Activated B cell treated with CpG ODN at 0.5 μM for 24 hours (primary cell): ENCODE measurements at regions not wholly inside any gene's neighbourhood (a gene's known extent, or its start where the extent isn't known, plus 50 kb on each side); places are given as distances from the start of the nearest gene placed in this dataset.

Experiments used
- ATAC-seq: fragments of 200-7000 bp; cut with Tn5 transposase; one replicate; pipeline ENCODE4 v1.10.0; 2021; ENCODE audit warnings: low read depth, mild to moderate bottlenecking, moderate library complexity
- CTCF ChIA-PET: fragments of 350-600 bp; sonication (Branson Sonifier 250); formaldehyde crosslinking; loops from one replicate; lab custom pipeline; 2021; ENCODE audit warnings: antibody characterized with exemption; lab: Charles Lee
- POLR2A ChIA-PET: fragments of 350-600 bp; sonication (Branson Sonifier 250); formaldehyde crosslinking; loops from one replicate; lab custom pipeline; 2021; ENCODE audit warnings: antibody characterized with exemption; lab: Charles Lee
- DNase-seq: peaks from one replicate; pipeline ENCODE4 v3.0.0; 2022
- H3K27ac Mint-ChIP-seq: one replicate; pipeline ENCODE4 v1.8.0; 2020; ENCODE audit warnings: mixed read lengths
- H3K27me3 Mint-ChIP-seq: one replicate; pipeline ENCODE4 v1.8.0; 2021; ENCODE audit warnings: mixed read lengths
- H3K36me3 Mint-ChIP-seq: one replicate; pipeline ENCODE4 v1.8.0; 2021; ENCODE audit warnings: low read depth, mixed read lengths
- H3K4me1 Mint-ChIP-seq: one replicate; pipeline ENCODE4 v1.8.0; 2021; ENCODE audit warnings: mixed read lengths
- H3K4me3 Mint-ChIP-seq: one replicate; pipeline ENCODE4 v1.8.0; 2020; ENCODE audit warnings: mild to moderate bottlenecking, mixed read lengths
- H3K9me3 Mint-ChIP-seq: one replicate; pipeline ENCODE4 v1.8.0; 2020; ENCODE audit warnings: mixed read lengths
- CTCF ChIP-seq: fragments of 200-600 bp; IDR thresholded peaks from one replicate; pipeline ENCODE4 v1.8.0; 2022; ENCODE audit warnings: antibody characterized with exemption, mild to moderate bottlenecking
- intact Hi-C: fragments of 100-400 bp; cut with micrococcal nuclease; formaldehyde crosslinking; loops from one replicate; pipeline ENCODE4 v1.15.1; 2024

GRCh38 chr6:81487489-81487888 is 265.0 kb downstream of the TENT5A start:
- Mint-ChIP-seq H3K27ac (no peak overlapping the region), H3K4me1 (no peaks in the 10 kb centered on the region), H3K36me3 (no peaks in the 10 kb centered on the region), H3K4me3 (no peak overlapping the region), H3K27me3 (no peaks in the 10 kb centered on the region), H3K9me3 (no peaks in the 10 kb centered on the region)
- no peak for TF ChIP-seq CTCF
- ChIA-PET POLR2A (no interaction called here), CTCF (no interaction called here)
- intact Hi-C loops = no loop called here
- no peak for DNase-seq
- ATAC-seq = no peak

- ATAC-seq (no peak), DNase-seq (no peak)
- TF ChIP-seq CTCF = no peak
- Mint-ChIP-seq H3K4me3 (no peak overlapping the region), H3K9me3 (no peaks in the 10 kb centered on the region), H3K4me1 (no peaks in the 10 kb centered on the region), H3K27ac (no peak overlapping the region), H3K36me3 (no peaks in the 10 kb centered on the region), H3K27me3 (no peaks in the 10 kb centered on the region)
- ChIA-PET CTCF (no interaction called here), POLR2A (no interaction called here)
- intact Hi-C loops = no loop called here
Observed at GRCh38 chr6:81486234-81486633, 266.2 kb downstream of the TENT5A start.

- Mint-ChIP-seq H3K36me3 (no peaks in the 10 kb centered on the region), H3K4me1 (no peaks in the 10 kb centered on the region), H3K27ac (no peak overlapping the region), H3K9me3 (no peaks in the 10 kb centered on the region), H3K27me3 (no peaks in the 10 kb centered on the region), H3K4me3 (no peak overlapping the region)
- no peak for DNase-seq
- TF ChIP-seq CTCF = no peak
- CTCF ChIA-PET = no interaction called here
- POLR2A ChIA-PET = interaction anchor here (0.7 kb wide), 1 partner anchor 1017 kb away, joined by 3 read pairs; no protein-coding TSS in a partner anchor
- no peak for ATAC-seq
- intact Hi-C loops = no loop called here
Observed at GRCh38 chr6:81485395-81485794, 267.1 kb downstream of the TENT5A start.

- CTCF ChIA-PET = no interaction called here
- DNase-seq (no peak), ATAC-seq (no peak)
- intact Hi-C loops = no loop called here
- no peak overlapping the region for H3K4me3 Mint-ChIP-seq
- no peaks in the 10 kb centered on the region for H3K4me1 Mint-ChIP-seq
- no peaks in the 10 kb centered on the region for H3K36me3 Mint-ChIP-seq
- TF ChIP-seq CTCF = no peak
- POLR2A ChIA-PET = no interaction called here
- no peak overlapping the region for H3K27ac Mint-ChIP-seq
- no peaks in the 10 kb centered on the region for H3K27me3 Mint-ChIP-seq
- H3K9me3 Mint-ChIP-seq = no peaks in the 10 kb centered on the region
Observed at GRCh38 chr6:81484251-81484650, 268.2 kb downstream of the TENT5A start.

GRCh38 chr6:81480139-81480538 is 272.3 kb downstream of the TENT5A start:
- Mint-ChIP-seq H3K36me3 (no peaks in the 10 kb centered on the region), H3K4me3 (no peak overlapping the region), H3K27ac (no peak overlapping the region), H3K9me3 (no peaks in the 10 kb centered on the region), H3K27me3 (no peaks in the 10 kb centered on the region), H3K4me1 (no peaks in the 10 kb centered on the region)
- DNase-seq (no peak), ATAC-seq (no peak)
- no peak for TF ChIP-seq CTCF
- intact Hi-C loops = no loop called here
- CTCF ChIA-PET = no interaction called here
- POLR2A ChIA-PET = no interaction called here
